Naive thymus-derived CD4-positive, alpha-beta T cell (primary cell): ENCODE measurements at regions not wholly inside any gene's neighbourhood (a gene's known extent, or its start where the extent isn't known, plus 50 kb on each side); places are given as distances from the start of the nearest gene placed in this dataset.

Experiments used
- ATAC-seq: fragments of 150-1000 bp; cut with Tn5 transposase; 2 replicates; pipeline ENCODE4 v1.10.0; 2021; ENCODE audit warnings: mild to moderate bottlenecking, moderate library complexity
- CTCF ChIA-PET: fragments of 350-600 bp; sonication (Branson Sonifier 250); formaldehyde crosslinking; loops from one replicate; lab custom pipeline; 2021; ENCODE audit warnings: antibody characterized with exemption; lab: Charles Lee
- POLR2A ChIA-PET: fragments of 350-600 bp; sonication (Branson Sonifier 250); formaldehyde crosslinking; loops from one replicate; lab custom pipeline; 2021; ENCODE audit warnings: antibody characterized with exemption, inconsistent platforms; lab: Charles Lee
- DNase-seq, 9 donors: peaks; one replicate each; pipeline versions ENCODE4 v3.0.0 to v3.0.0-alpha.2; 2020 to 2022; ENCODE audit warnings: mixed read lengths in 1 of 9
- H3K27ac ChIP-seq: one replicate; pipeline ENCODE4 v1.7.0; 2013; ENCODE audit warnings: mild to moderate bottlenecking, low read depth, low read length, moderate library complexity
- H3K27me3 ChIP-seq, 2 donors: one replicate each; pipeline ENCODE4 v1.7.0; 2013; ENCODE audit warnings: low read length in 2 of 2, mild to moderate bottlenecking in 2 of 2, moderate library complexity in 2 of 2; ENCODE audit not compliant: control insufficient read depth in 2 of 2, insufficient read depth in 2 of 2
- H3K36me3 ChIP-seq, 3 experiments: 1 replicate in 2 of 3; 2 replicates in 1 of 3; pipeline ENCODE4 v1.7.0; 2013; ENCODE audit warnings: low read length in 3 of 3, mild to moderate bottlenecking in 3 of 3, moderate library complexity in 1 of 3; ENCODE audit not compliant: insufficient read depth in 3 of 3, control insufficient read depth in 2 of 3
- H3K4me1 ChIP-seq, 2 donors: one replicate each; pipeline ENCODE4 v1.7.0; 2013; ENCODE audit warnings: low read length in 2 of 2, mild to moderate bottlenecking in 2 of 2, moderate library complexity in 1 of 2; ENCODE audit not compliant: control insufficient read depth in 2 of 2, insufficient read depth in 2 of 2
- H3K4me3 ChIP-seq: 2 replicates; pipeline ENCODE4 v1.7.0; 2013; ENCODE audit warnings: mild to moderate bottlenecking, low read length
- H3K9me3 ChIP-seq, 3 experiments: 1 replicate in 2 of 3; 2 replicates in 1 of 3; pipeline ENCODE4 v1.7.0; 2013; ENCODE audit warnings: low read length in 3 of 3; ENCODE audit not compliant: control insufficient read depth in 2 of 3
- H3K27ac Mint-ChIP-seq, 9 donors: one replicate each; pipeline ENCODE4 v1.8.0; 2020 to 2022; ENCODE audit warnings: mixed read lengths in 9 of 9, mild to moderate bottlenecking in 8 of 9, moderate library complexity in 5 of 9, inconsistent platforms in 2 of 9
- H3K27me3 Mint-ChIP-seq, 5 donors: one replicate each; pipeline ENCODE4 v1.8.0; 2021 to 2022; ENCODE audit warnings: mixed read lengths in 5 of 5, mild to moderate bottlenecking in 1 of 5
- H3K36me3 Mint-ChIP-seq, 5 donors: one replicate each; pipeline ENCODE4 v1.8.0; 2020 to 2022; ENCODE audit warnings: mixed read lengths in 5 of 5, mild to moderate bottlenecking in 3 of 5, inconsistent platforms in 1 of 5
- H3K4me1 Mint-ChIP-seq, 7 donors: one replicate each; pipeline ENCODE4 v1.8.0; 2020 to 2022; ENCODE audit warnings: mixed read lengths in 7 of 7, mild to moderate bottlenecking in 3 of 7, inconsistent platforms in 1 of 7
- H3K4me3 Mint-ChIP-seq, 10 donors: one replicate each; pipeline ENCODE4 v1.8.0; 2020 to 2022; ENCODE audit warnings: mild to moderate bottlenecking in 10 of 10, mixed read lengths in 10 of 10, moderate library complexity in 6 of 10, inconsistent platforms in 2 of 10
- H3K9me3 Mint-ChIP-seq, 11 donors: one replicate each; pipeline ENCODE4 v1.8.0; 2020 to 2022; ENCODE audit warnings: mixed read lengths in 11 of 11, mild to moderate bottlenecking in 4 of 11, inconsistent platforms in 1 of 11, moderate library complexity in 1 of 11
- intact Hi-C, 2 donors: fragments of 100-400 bp; cut with micrococcal nuclease; formaldehyde crosslinking; loops; one replicate each; pipeline ENCODE4 v1.15.1; 2023

DNA sequence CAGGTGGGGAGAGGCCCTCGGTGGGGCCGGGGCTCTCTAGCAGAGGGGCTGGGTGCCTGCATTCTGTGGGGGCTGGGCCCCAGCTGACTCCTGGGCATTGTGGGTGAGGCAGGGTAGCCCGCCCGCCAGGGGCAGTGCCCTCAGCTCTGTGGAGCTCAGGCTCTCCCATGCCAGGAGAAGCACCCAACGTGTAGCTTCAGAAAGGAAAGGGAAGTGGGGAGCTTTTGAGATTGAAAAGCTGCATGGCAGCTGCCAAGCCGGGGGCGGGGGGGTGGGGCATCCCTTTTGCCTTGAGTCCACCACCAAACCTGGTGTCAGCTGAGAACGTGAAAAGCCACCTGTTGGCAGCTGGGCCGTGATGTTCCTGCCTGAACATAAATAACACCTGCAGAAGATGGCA is 192.1 kb upstream of the CIBAR2 start:
- peak in 2 of 9 donors; percentile 22 to 31 for DNase-seq
- POLR2A ChIA-PET: interaction anchor here (0.5 to 1.5 kb wide), 3 partner anchors 10 to 144 kb away, joined by 3 to 5 read pairs (median 3); no protein-coding TSS in a partner anchor
- no peaks in the 10 kb centered on the region for H3K27me3 Mint-ChIP-seq
- H3K27ac ChIP-seq: no peak overlapping the region
- peak overlapping the region in 7 of 10 donors; percentile 11 to 87 (median 50) for H3K4me3 Mint-ChIP-seq
- CTCF ChIA-PET: interaction anchor here (0.6 to 5.1 kb wide), 9 partner anchors 10 to 312 kb away, joined by 3 to 33 read pairs (median 6); no protein-coding TSS in a partner anchor
- intact Hi-C loops: loop anchor here (2.0 to 10.0 kb wide), 3 partner anchors 112 to 790 kb away; no protein-coding TSS in a partner anchor
- no peaks in the 10 kb centered on the region for H3K9me3 ChIP-seq
- H3K27me3 ChIP-seq: no peaks in the 10 kb centered on the region
- peaks cover 0 to 1% (median 0%) of the 10 kb centered on the region in 11 donors for H3K9me3 Mint-ChIP-seq
- H3K36me3 Mint-ChIP-seq: no peaks in the 10 kb centered on the region
- no peak for ATAC-seq
- H3K36me3 ChIP-seq: no peaks in the 10 kb centered on the region
- H3K27ac Mint-ChIP-seq: peak overlapping the region; percentile 61 to 90 (median 77)
- H3K4me3 ChIP-seq: no peak overlapping the region
- H3K4me1 ChIP-seq: peaks cover 0 to 62% of the 10 kb centered on the region in 2 donors
- peaks cover 16 to 61% (median 49%) of the 10 kb centered on the region in 7 donors for H3K4me1 Mint-ChIP-seq

DNA sequence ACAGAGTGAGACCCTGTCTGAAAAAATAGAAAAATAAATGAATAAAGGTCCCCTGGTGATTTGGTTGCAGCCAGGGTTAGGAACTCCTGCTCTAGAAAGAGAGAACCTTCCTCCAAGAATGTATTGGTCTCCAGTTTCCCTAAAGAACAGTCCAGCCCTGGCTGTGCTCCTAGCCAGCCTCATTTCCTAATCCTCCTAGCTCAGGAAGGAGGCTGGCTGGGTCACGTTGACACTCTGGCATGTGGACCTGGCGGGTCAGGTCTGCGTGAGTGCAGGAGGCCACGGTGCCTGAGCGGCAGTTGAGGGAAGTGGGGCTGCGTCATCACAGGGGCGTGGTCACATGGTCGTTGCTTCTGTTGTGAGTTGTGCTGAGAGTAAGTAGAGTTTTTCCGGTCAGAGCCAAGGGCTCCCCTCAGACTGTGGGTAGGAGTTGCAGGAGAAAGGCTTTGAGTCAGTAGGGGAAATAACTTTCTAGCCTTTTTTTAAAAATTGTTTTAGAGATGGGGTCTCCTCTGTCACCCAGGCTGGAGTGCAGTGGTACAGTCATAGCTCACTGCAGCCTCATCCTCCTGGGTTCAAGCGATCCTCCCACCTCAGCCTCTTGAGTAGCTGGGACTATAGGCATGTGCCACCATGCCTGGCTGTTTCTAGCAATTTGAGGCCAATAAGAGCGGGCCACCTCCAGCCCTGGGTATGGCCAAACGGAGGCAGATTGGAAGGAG is 194.0 kb upstream of the CIBAR2 start:
- peak; percentile 61 to 87 (median 85) for DNase-seq
- intact Hi-C loops: loop anchor here (1.0 to 10.0 kb wide), 9 partner anchors 115 to 791 kb away; partner anchors contain the start of genes GINS2 (in 1 of the 2) and GSE1 (in 1 of the 2)
- Mint-ChIP-seq H3K27ac (peak overlapping the region; percentile 86 to 98 (median 94)), H3K4me3 (peak overlapping the region; percentile 45 to 86 (median 61)), H3K27me3 (no peaks in the 10 kb centered on the region), H3K4me1 (peaks cover 20 to 75% (median 57%) of the 10 kb centered on the region in 7 donors), H3K36me3 (no peaks in the 10 kb centered on the region), H3K9me3 (no peaks in the 10 kb centered on the region)
- no peaks in the 10 kb centered on the region for H3K36me3 ChIP-seq
- H3K27ac ChIP-seq: peak overlapping the region; percentile 57
- H3K4me1 ChIP-seq: peaks cover 0 to 70% of the 10 kb centered on the region in 2 donors
- ChIA-PET POLR2A (interaction anchor here (0.6 to 2.0 kb wide), 7 partner anchors 10 to 310 kb away, joined by 3 to 8 read pairs (median 5); no protein-coding TSS in a partner anchor), CTCF (interaction anchor here (0.9 to 5.1 kb wide), 4 partner anchors 9 to 303 kb away, joined by 4 to 33 read pairs (median 5); no protein-coding TSS in a partner anchor)
- no peaks in the 10 kb centered on the region for H3K9me3 ChIP-seq
- H3K4me3 ChIP-seq: no peak overlapping the region
- H3K27me3 ChIP-seq: no peaks in the 10 kb centered on the region
- ATAC-seq: peak; percentile 88

DNA sequence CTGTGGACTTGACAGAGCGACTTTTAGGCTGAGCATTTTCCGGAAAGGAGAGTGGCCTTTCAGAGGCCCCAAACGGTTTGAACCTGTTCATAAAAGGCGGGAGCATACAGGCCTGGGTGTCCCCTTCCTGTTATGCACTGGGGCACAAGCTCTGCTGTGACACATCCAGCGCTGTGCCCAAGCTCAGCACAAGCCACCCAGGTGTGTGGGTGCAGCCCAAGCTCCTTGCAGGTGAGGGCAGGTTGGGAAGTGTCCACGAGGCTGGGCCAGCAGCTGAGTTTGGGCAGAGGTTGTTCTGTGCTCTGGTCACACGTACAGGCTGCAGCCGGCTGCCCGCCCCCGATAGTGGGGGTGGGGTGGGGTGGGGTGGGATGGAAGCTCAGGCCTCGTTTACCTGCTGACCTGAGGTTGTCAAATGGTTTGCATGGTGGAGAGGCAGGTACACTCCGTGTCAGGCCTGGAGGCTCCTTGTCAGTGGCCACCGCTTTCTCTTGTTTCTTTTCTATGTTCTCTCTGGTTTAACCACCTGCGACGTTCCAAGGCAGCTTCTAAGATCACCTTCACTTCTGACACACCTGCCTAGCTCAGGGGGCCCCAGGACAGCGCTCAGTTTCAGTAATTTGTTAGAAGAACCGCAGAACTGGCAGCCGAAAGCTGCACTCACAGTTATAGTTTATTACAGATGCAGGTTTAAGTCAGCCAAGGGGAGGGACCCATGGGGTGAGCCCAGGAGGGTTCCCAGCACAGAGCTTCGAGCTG is 194.7 kb upstream of the CIBAR2 start:
- ATAC-seq: no peak
- no peaks in the 10 kb centered on the region for H3K36me3 Mint-ChIP-seq
- POLR2A ChIA-PET: interaction anchor here (0.8 to 2.0 kb wide), 5 partner anchors 9 to 309 kb away, joined by 3 to 8 read pairs (median 6); no protein-coding TSS in a partner anchor

DNA sequence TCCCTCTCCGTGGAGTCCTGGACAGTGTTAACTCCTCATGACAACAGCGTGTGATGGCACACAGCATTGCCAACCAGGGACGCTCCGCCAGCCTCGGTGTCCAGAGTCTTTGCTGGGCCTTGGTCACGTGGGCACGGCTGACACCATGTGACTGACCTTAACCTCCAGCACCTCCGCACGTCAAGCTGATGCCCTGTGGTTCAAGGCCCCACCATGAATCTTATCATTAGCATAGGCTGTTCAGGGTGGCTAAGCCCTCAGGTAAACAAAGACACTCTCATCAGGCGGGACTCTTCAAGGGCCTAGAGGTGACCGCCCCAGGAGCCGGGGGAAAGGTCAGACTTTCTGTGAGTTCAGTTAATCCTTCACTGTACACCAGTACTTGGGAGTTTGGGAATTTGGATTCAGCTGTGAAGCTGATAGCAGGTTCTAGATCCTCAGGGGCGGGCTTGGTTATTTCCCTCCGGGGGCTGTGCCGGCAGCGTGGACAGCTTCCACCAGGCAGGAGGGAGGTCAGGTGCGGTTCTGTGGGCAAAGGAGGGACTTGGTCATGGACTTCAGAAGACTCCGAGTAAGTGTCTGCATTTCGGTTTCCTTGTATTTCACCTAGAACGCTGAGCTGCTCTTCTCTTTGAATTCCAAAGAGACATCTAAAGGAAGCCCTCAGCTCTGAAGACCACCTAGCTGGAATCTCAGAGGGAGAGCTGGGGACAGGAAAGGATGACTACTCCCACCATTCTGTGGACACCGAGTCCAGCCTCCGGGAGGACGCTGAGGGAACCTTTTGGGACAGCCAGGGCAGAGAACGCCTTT is 195.5 kb upstream of the CIBAR2 start:
- peaks cover 0 to 4% (median 0%) of the 10 kb centered on the region in 5 donors for H3K27me3 Mint-ChIP-seq
- Histone ChIP-seq H3K36me3 (no peaks in the 10 kb centered on the region), H3K4me3 (no peak overlapping the region), H3K9me3 (no peaks in the 10 kb centered on the region), H3K4me1 (peaks cover 0 to 76% of the 10 kb centered on the region in 2 donors), H3K27ac (peak overlapping the region; percentile 57), H3K27me3 (no peaks in the 10 kb centered on the region)
- H3K27ac Mint-ChIP-seq: peak overlapping the region; percentile 86 to 98 (median 92)
- intact Hi-C loops: loop anchor here (2.0 to 10.0 kb wide), 7 partner anchors 113 to 793 kb away; partner anchors contain the start of genes GINS2 (in 1 of the 2) and GSE1 (in 1 of the 2)
- ATAC-seq: no peak
- peak overlapping the region; percentile 16 to 82 (median 72) for H3K4me3 Mint-ChIP-seq
- no peak for DNase-seq
- H3K9me3 Mint-ChIP-seq: no peaks in the 10 kb centered on the region
- ChIA-PET POLR2A (interaction anchor here (0.8 to 2.9 kb wide), 8 partner anchors 23 to 309 kb away, joined by 3 to 9 read pairs (median 4); no protein-coding TSS in a partner anchor), CTCF (interaction anchor here (0.6 to 5.1 kb wide), 6 partner anchors 10 to 716 kb away, joined by 3 to 33 read pairs (median 5); no protein-coding TSS in a partner anchor)
- peaks cover 26 to 85% (median 67%) of the 10 kb centered on the region in 7 donors for H3K4me1 Mint-ChIP-seq
- no peaks in the 10 kb centered on the region for H3K36me3 Mint-ChIP-seq

More for the DNA sequence above, 194.7 kb upstream of the CIBAR2 start:
- peaks cover 0 to 76% of the 10 kb centered on the region in 2 donors for H3K4me1 ChIP-seq
- Mint-ChIP-seq H3K27me3 (no peaks in the 10 kb centered on the region), H3K4me1 (peaks cover 21 to 82% (median 61%) of the 10 kb centered on the region in 7 donors), H3K27ac (peak overlapping the region; percentile 86 to 98 (median 94)), H3K4me3 (peak overlapping the region; percentile 25 to 86 (median 61)), H3K9me3 (no peaks in the 10 kb centered on the region)
- DNase-seq: no peak
- CTCF ChIA-PET: interaction anchor here (1.6 to 5.1 kb wide), 4 partner anchors 10 to 84 kb away, joined by 3 to 33 read pairs (median 5); no protein-coding TSS in a partner anchor
- H3K27me3 ChIP-seq: no peaks in the 10 kb centered on the region
- intact Hi-C loops: loop anchor here (1.0 to 10.0 kb wide), 9 partner anchors 114 to 792 kb away; partner anchors contain the start of genes GINS2 (in 1 of the 2) and GSE1 (in 1 of the 2)
- no peak overlapping the region for H3K4me3 ChIP-seq
- H3K9me3 ChIP-seq: no peaks in the 10 kb centered on the region
- no peaks in the 10 kb centered on the region for H3K36me3 ChIP-seq
- H3K27ac ChIP-seq: peak overlapping the region; percentile 57

DNA sequence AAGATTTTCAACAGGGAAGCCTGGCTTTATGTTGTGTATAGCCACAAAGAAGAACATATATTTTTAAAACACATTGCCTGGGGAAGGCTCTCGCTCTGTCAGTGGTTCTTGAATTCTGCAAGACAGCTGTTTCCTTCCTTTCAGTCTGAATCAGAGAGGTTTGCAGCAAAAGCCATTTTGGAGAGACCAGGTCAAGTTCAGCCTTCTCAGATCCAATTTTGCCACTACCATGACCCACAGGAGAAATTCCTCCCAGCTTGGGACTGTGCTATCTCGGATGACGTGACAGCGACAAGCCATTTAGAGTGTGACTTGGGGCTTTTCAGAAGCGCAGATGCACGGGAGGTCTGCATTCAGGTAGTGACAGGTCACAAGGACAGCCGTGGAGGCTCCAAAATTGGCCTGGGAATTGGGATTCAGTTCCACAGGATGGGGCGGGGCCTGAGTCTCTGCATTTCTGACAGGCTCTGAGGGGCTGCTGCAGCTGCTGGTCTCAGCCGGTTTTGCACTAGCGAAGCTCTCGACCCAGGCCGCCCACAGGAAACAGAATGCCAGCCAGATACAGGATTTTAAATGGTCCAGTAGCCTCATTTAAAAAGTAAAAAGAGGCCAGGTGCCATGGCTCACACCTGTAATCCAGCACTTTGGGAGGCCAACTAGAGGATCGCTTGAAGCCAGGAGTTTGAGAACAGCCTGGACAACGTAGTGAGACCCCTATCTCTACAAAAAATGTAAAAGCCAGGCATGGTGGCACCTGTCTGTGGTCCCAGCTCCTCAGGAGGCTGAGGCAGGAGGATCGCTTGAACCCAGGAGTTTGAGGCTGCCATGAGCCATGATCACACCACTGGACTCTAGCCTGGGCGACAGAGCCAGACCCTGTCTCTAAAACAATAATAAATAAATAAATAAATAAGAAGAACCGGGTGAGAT is 196.6 kb upstream of the CIBAR2 start:
- Histone ChIP-seq H3K4me1 (peaks cover 0 to 66% of the 10 kb centered on the region in 2 donors), H3K27ac (peak overlapping the region; percentile 77), H3K4me3 (peak overlapping the region; percentile 4), H3K27me3 (no peaks in the 10 kb centered on the region), H3K36me3 (no peaks in the 10 kb centered on the region), H3K9me3 (no peaks in the 10 kb centered on the region)
- no peaks in the 10 kb centered on the region for H3K9me3 Mint-ChIP-seq
- peak overlapping the region; percentile 73 to 98 (median 93) for H3K27ac Mint-ChIP-seq
- ATAC-seq: no peak
- POLR2A ChIA-PET: interaction anchor here (0.8 to 2.9 kb wide), 6 partner anchors 22 to 307 kb away, joined by 3 to 9 read pairs (median 3); no protein-coding TSS in a partner anchor
- peak overlapping the region; percentile 39 to 82 (median 74) for H3K4me3 Mint-ChIP-seq
- peak in 2 of 9 donors; percentile 21 to 26 for DNase-seq
- peaks cover 0 to 4% (median 0%) of the 10 kb centered on the region in 5 donors for H3K27me3 Mint-ChIP-seq
- intact Hi-C loops: loop anchor here (5.0 to 10.0 kb wide), 5 partner anchors 243 to 794 kb away; partner anchors contain the start of genes GINS2 (in 1 of the 2) and GSE1 (in 1 of the 2)
- CTCF ChIA-PET: interaction anchor here (0.6 to 2.2 kb wide), 8 partner anchors 12 to 717 kb away, joined by 3 to 8 read pairs (median 4); no protein-coding TSS in a partner anchor
- peaks cover 28 to 81% (median 65%) of the 10 kb centered on the region in 7 donors for H3K4me1 Mint-ChIP-seq
- H3K36me3 Mint-ChIP-seq: no peaks in the 10 kb centered on the region
